GM18502 (cell line): ENCODE measurements at regions not wholly inside any gene's neighbourhood (a gene's known extent, or its start where the extent isn't known, plus 50 kb on each side); places are given as distances from the start of the nearest gene placed in this dataset.

Experiments
- ATAC-seq: cut with Tn5 transposase; IDR thresholded peaks from one replicate; pipeline ENCODE4 v1.9.1; 2021; ENCODE audit warnings: mild to moderate bottlenecking; ENCODE audit not compliant: unreplicated experiment, poor library complexity

- ATAC-seq, result peak; percentile 71
Measured at GRCh38 chr20:40968816-40969562, 59.6 kb upstream of the TOP1 start.

- ATAC-seq, result no peak
Measured at GRCh38 chr20:40970218-40970617, 58.4 kb upstream of the TOP1 start.

DNA sequence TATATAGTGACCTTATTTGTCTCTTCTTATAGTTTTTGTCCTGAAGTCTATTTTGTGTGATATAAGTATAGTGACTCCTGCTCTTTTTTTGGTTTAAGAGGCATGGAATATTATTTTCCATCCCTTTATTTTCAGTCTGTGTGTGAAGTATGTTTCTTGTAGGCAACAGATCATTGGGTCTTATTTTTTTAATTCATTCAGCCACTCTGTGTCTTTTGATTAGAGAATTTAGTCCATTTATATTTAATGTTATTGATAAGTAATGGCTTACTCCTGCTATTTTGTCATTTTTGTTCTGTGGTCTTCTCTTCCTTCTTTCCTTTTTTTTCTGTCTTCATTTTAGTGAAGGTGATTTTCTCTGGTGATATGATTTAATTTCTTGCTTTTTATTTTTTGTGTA lies 51.4 kb upstream of the TOP1 start:
- no peak for ATAC-seq

GRCh38 chr20:40978761-40979160 lies 49.9 kb upstream of the TOP1 start:
- no peak for ATAC-seq
